Erythroblast (primary cell): ENCODE measurements at regions not wholly inside any gene's neighbourhood (a gene's known extent, or its start where the extent isn't known, plus 50 kb on each side); places are given as distances from the start of the nearest gene placed in this dataset.
"Not testable (repeated sequence)": the region's sequence is repeated elsewhere in the genome, so short reads cannot be mapped to it uniquely, and the experiment has no call there.

Experiments
- DNase-seq, 2 experiments: peaks; one replicate each; lab custom pipeline; 2025; lab: John Stamatoyannopoulos, UW
- GATA1 ChIP-seq: IDR thresholded peaks from 2 replicates; pipeline ENCODE4 v1.6.1; 2011; ENCODE audit warnings: low read depth, mild to moderate bottlenecking, control low read depth, low read length, moderate library complexity
- POLR2A ChIP-seq: IDR thresholded peaks from 2 replicates; pipeline ENCODE4 v1.6.1; 2011; ENCODE audit warnings: mild to moderate bottlenecking, low read length

GRCh38 chr16:76038097-76038496 is 239.1 kb upstream of the CNTNAP4 start:
- DNase-seq, result no peak
- TF ChIP-seq GATA1 (no peak), POLR2A (no peak)

GRCh38 chr16:76052725-76053124 is 224.5 kb upstream of the CNTNAP4 start:
- no peak for DNase-seq
- TF ChIP-seq GATA1 (no peak), POLR2A (no peak)

- no peak for TF ChIP-seq POLR2A
- DNase-seq, result no peak
Measured at GRCh38 chr16:76059186-76059585, 218.0 kb upstream of the CNTNAP4 start.

GRCh38 chr16:76059701-76060100 is 217.5 kb upstream of the CNTNAP4 start:
- TF ChIP-seq POLR2A (no peak), GATA1 (no peak)
- no peak for DNase-seq

GRCh38 chr16:76071690-76072089 is 205.5 kb upstream of the CNTNAP4 start:
- TF ChIP-seq GATA1 (no peak), POLR2A (no peak)
- no peak for DNase-seq

- DNase-seq, result no peak
- TF ChIP-seq GATA1, result no peak
Measured at GRCh38 chr16:76081967-76082366, 195.2 kb upstream of the CNTNAP4 start.

GRCh38 chr16:76106647-76107046 is 170.6 kb upstream of the CNTNAP4 start:
- TF ChIP-seq GATA1, result no peak
- no peak for TF ChIP-seq POLR2A
- DNase-seq, result no peak

- no peak for DNase-seq
- TF ChIP-seq GATA1, result no peak
- TF ChIP-seq POLR2A, result no peak
Measured at GRCh38 chr16:76108460-76108859, 168.7 kb upstream of the CNTNAP4 start.

- TF ChIP-seq POLR2A (no peak), GATA1 (no peak)
- no peak for DNase-seq
Measured at GRCh38 chr16:76114681-76115080, 162.5 kb upstream of the CNTNAP4 start.

GRCh38 chr16:76118344-76118743 is 158.9 kb upstream of the CNTNAP4 start:
- TF ChIP-seq GATA1, result no peak
- no peak for TF ChIP-seq POLR2A

GRCh38 chr16:76121636-76122035 is 155.6 kb upstream of the CNTNAP4 start:
- no peak for DNase-seq

More at GRCh38 chr16:76118344-76118743, 158.9 kb upstream of the CNTNAP4 start:
- DNase-seq, result no peak

GRCh38 chr16:76123966-76124365 is 153.2 kb upstream of the CNTNAP4 start:
- TF ChIP-seq POLR2A (no peak), GATA1 (no peak)
- no peak for DNase-seq

More at GRCh38 chr16:76121636-76122035, 155.6 kb upstream of the CNTNAP4 start:
- TF ChIP-seq POLR2A, result no peak
- no peak for TF ChIP-seq GATA1

- TF ChIP-seq POLR2A, result no peak
- TF ChIP-seq GATA1, result no peak
- DNase-seq, result no peak
Measured at GRCh38 chr16:76125871-76126270, 151.3 kb upstream of the CNTNAP4 start.

GRCh38 chr16:76138056-76138455 is 139.1 kb upstream of the CNTNAP4 start:
- DNase-seq, result not testable (repeated sequence)

GRCh38 chr16:76157629-76158028 is 119.6 kb upstream of the CNTNAP4 start:
- DNase-seq, result no peak
- TF ChIP-seq POLR2A (no peak), GATA1 (no peak)

- TF ChIP-seq GATA1, result no peak
- TF ChIP-seq POLR2A, result no peak
- no peak for DNase-seq
Measured at GRCh38 chr16:76162046-76162445, 115.2 kb upstream of the CNTNAP4 start.
